NT2/D1 (cell line): ENCODE measurements at regions not wholly inside any gene's neighbourhood (a gene's known extent, or its start where the extent isn't known, plus 50 kb on each side); places are given as distances from the start of the nearest gene placed in this dataset.
"Not testable (repeated sequence)": the region's sequence is repeated elsewhere in the genome, so short reads cannot be mapped to it uniquely, and the experiment has no call there.

Experiments
- SUZ12 ChIP-seq: IDR thresholded peaks from 2 replicates; pipeline ENCODE4 v1.6.1; 2011; ENCODE audit not compliant: insufficient read length, insufficient read depth; ENCODE audit errors: extremely low read depth
- YY1 ChIP-seq: IDR thresholded peaks from 2 replicates; pipeline ENCODE4 v1.6.1; 2011; ENCODE audit not compliant: insufficient read length, insufficient read depth

GRCh38 chr5:23951261-23951928 lies 444.0 kb downstream of the PRDM9 start:
- TF ChIP-seq YY1, SUZ12: not testable (repeated sequence)
